Breast epithelium (tissue), 3 donors: ENCODE measurements at regions not wholly inside any gene's neighbourhood (a gene's known extent, or its start where the extent isn't known, plus 50 kb on each side); places are given as distances from the start of the nearest gene placed in this dataset.

Source experiments
- POLR2A ChIP-seq: fragments of 450-650 bp; IDR thresholded peaks from one replicate; pipeline ENCODE4 v1.6.1; 2016; ENCODE audit warnings: antibody characterized with exemption, mild to moderate bottlenecking, moderate library complexity
- TF ChIP-seq, protein P1 (sequence below), 3 donors: fragments of 450-650 bp; IDR thresholded peaks; one replicate each; pipeline ENCODE4 v1.5.1; 2016 to 2017; ENCODE audit warnings: antibody characterized with exemption in 3 of 3, mild to moderate bottlenecking in 3 of 3, moderate library complexity in 3 of 3

DNA sequence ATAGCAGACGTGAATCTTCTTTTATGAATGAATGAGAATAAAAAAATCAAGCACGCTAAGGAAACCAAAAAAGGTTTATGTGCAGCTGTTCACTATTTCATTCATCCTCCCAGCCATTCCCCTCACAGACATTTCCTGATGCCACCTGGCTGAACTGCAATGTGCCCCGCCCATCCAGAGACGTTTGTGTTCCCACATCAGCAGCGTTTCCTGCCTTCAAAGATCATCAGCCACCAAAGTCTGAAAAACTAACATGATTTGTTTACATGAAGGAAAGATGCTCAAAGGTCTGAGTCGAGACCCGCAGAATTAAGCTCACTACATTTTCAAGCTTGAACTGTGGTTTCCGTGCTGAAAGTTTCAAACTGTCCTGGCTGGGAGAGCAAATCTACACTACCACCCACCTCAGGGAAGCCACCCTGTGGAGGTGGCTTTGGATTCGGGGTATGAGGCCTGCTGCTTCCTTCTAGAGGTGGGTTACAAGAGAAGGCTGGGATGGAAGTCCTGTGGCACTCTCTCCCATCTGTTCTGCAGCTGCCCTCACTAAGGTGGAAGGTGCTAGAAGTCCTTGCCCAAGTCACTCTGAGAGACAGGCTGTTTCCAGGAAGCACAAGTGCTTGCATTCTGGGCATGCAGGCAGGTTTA, 201.3 kb upstream of the OSR1 start:
- no peak for TF ChIP-seq POLR2A
- TF ChIP-seq, protein P1, sequence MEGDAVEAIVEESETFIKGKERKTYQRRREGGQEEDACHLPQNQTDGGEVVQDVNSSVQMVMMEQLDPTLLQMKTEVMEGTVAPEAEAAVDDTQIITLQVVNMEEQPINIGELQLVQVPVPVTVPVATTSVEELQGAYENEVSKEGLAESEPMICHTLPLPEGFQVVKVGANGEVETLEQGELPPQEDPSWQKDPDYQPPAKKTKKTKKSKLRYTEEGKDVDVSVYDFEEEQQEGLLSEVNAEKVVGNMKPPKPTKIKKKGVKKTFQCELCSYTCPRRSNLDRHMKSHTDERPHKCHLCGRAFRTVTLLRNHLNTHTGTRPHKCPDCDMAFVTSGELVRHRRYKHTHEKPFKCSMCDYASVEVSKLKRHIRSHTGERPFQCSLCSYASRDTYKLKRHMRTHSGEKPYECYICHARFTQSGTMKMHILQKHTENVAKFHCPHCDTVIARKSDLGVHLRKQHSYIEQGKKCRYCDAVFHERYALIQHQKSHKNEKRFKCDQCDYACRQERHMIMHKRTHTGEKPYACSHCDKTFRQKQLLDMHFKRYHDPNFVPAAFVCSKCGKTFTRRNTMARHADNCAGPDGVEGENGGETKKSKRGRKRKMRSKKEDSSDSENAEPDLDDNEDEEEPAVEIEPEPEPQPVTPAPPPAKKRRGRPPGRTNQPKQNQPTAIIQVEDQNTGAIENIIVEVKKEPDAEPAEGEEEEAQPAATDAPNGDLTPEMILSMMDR (IDR thresholded peaks at IDR 0.05), result no peak
